ENCODE measurements at regions not wholly inside any gene's neighbourhood (a gene's known extent, or its start where the extent isn't known, plus 50 kb on each side); places are given as distances from the start of the nearest gene placed in this dataset.
"Not testable (repeated sequence)": the region's sequence is repeated elsewhere in the genome, so short reads cannot be mapped to it uniquely, and the experiment has no call there.

- not testable (repeated sequence) for DNase-seq
Measured at GRCh38 chr10:42187501-42188195, 450.7 kb downstream of the ZNF33B start.

GRCh38 chr10:42177793-42178689, 460.3 kb downstream of the ZNF33B start:
- not testable (repeated sequence) for DNase-seq

- DNase-seq = no peak
Measured at GRCh38 chr10:42177077-42177792, 461.1 kb downstream of the ZNF33B start.

GRCh38 chr10:42150428-42151061, 487.8 kb downstream of the ZNF33B start:
- DNase-seq = no peak

GRCh38 chr10:42149722-42150427, 488.5 kb downstream of the ZNF33B start:
- no peak for DNase-seq

GRCh38 chr10:42149027-42149700, 489.2 kb downstream of the ZNF33B start:
- peak in 1 of 14 donors; percentile 0 for DNase-seq

- not testable (repeated sequence) for DNase-seq
Measured at GRCh38 chr10:42146165-42146564, 492.2 kb downstream of the ZNF33B start.

- not testable (repeated sequence) for DNase-seq
Measured at GRCh38 chr10:42138023-42138422, 500.3 kb downstream of the ZNF33B start.

GRCh38 chr10:42113158-42113450, 525.3 kb downstream of the ZNF33B start:
- no peak for DNase-seq

GRCh38 chr10:42112331-42113157, 525.8 kb downstream of the ZNF33B start:
- DNase-seq = no peak

GRCh38 chr10:42111661-42112330, 526.6 kb downstream of the ZNF33B start:
- no peak for DNase-seq

- DNase-seq = no peak
Measured at GRCh38 chr10:42111076-42111475, 527.3 kb downstream of the ZNF33B start.

Data from C1 segment of cervical spinal cord (tissue), 14 donors.